Suprapubic skin (tissue), 3 donors: ENCODE measurements at regions not wholly inside any gene's neighbourhood (a gene's known extent, or its start where the extent isn't known, plus 50 kb on each side); places are given as distances from the start of the nearest gene placed in this dataset.

Experiments used
- EP300 ChIP-seq: sonication (generic); formaldehyde crosslinking; IDR thresholded peaks from one replicate; pipeline ENCODE4 v1.6.1; 2017; ENCODE audit warnings: antibody characterized with exemption
- TF ChIP-seq, protein P1 (sequence below), 2 donors: fragments of 200-600 bp in 1 of 2; fragments of 450-650 bp in 1 of 2; sonication (generic) in 1 of 2; IDR thresholded peaks; one replicate each; pipeline ENCODE4 v1.5.1; 2016 to 2019; ENCODE audit warnings: antibody characterized with exemption in 2 of 2, mild to moderate bottlenecking in 1 of 2, moderate library complexity in 1 of 2

- TF ChIP-seq EP300 = no peak
- TF ChIP-seq, protein P1, sequence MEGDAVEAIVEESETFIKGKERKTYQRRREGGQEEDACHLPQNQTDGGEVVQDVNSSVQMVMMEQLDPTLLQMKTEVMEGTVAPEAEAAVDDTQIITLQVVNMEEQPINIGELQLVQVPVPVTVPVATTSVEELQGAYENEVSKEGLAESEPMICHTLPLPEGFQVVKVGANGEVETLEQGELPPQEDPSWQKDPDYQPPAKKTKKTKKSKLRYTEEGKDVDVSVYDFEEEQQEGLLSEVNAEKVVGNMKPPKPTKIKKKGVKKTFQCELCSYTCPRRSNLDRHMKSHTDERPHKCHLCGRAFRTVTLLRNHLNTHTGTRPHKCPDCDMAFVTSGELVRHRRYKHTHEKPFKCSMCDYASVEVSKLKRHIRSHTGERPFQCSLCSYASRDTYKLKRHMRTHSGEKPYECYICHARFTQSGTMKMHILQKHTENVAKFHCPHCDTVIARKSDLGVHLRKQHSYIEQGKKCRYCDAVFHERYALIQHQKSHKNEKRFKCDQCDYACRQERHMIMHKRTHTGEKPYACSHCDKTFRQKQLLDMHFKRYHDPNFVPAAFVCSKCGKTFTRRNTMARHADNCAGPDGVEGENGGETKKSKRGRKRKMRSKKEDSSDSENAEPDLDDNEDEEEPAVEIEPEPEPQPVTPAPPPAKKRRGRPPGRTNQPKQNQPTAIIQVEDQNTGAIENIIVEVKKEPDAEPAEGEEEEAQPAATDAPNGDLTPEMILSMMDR (IDR thresholded peaks at IDR 0.05) = no peak
Observed at GRCh38 chr7:79734181-79734580, 280.7 kb upstream of the MAGI2 start.
